Uterus (tissue), 2 donors: ENCODE measurements at regions not wholly inside any gene's neighbourhood (a gene's known extent, or its start where the extent isn't known, plus 50 kb on each side); places are given as distances from the start of the nearest gene placed in this dataset.

Experiments
- CTCF ChIP-seq, 4 experiments: fragments of 200-600 bp in 2 of 4; fragments of 450-650 bp in 2 of 4; sonication (generic) in 2 of 4; IDR thresholded peaks; one replicate each; pipeline ENCODE4 v1.5.1; 2016 to 2019; ENCODE audit warnings: antibody characterized with exemption in 4 of 4, mild to moderate bottlenecking in 2 of 4, moderate library complexity in 1 of 4
- POLR2A ChIP-seq, 2 donors: fragments of 450-650 bp; IDR thresholded peaks; one replicate each; pipeline ENCODE4 v1.6.1; 2016; ENCODE audit warnings: antibody characterized with exemption in 2 of 2, mild to moderate bottlenecking in 1 of 2, moderate library complexity in 1 of 2

DNA sequence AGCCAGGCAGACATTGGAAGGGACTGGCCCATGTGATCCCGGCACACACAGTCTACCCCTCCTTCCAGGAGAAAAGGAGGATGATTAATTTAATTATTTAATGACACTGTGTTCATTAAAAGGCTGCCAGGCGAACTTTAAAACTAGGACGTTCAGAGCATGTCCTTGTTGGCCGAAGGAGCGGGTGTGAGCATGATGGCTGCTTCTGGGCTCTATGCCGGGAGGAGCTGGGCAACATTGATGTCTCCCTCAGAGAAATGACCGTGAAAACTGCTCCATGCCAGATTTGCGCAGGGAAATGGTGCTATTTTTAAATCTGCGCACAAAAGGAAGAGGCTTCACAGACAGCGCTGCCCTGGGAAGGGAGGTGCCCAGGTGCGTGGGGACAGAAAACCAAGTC, 284.9 kb upstream of the IRX4 start:
- TF ChIP-seq CTCF (IDR thresholded peaks at IDR 0.05) (no peak), POLR2A (IDR thresholded peaks at IDR 0.05) (no peak)
